GM23248 (cell line): ENCODE measurements at regions not wholly inside any gene's neighbourhood (a gene's known extent, or its start where the extent isn't known, plus 50 kb on each side); places are given as distances from the start of the nearest gene placed in this dataset.
A peak's percentile ranks its signal among the peaks of the same experiment; 100 is the strongest.
"Not testable (repeated sequence)": the region's sequence is repeated elsewhere in the genome, so short reads cannot be mapped to it uniquely, and the experiment has no call there.

Experiments
- DNase-seq: peaks from one replicate; pipeline ENCODE4 v3.0.0-alpha.2; 2015
- H2AFZ ChIP-seq: fragments of 200-600 bp; sonication (generic); 2 replicates; pipeline ENCODE4 v1.6.1; 2016; ENCODE audit warnings: antibody characterized with exemption
- H3F3A ChIP-seq: fragments of 200-600 bp; sonication (generic); 2 replicates; pipeline ENCODE4 v1.6.1; 2016; ENCODE audit warnings: mild to moderate bottlenecking, antibody characterized with exemption, mixed run types; ENCODE audit not compliant: insufficient read depth
- H3K27ac ChIP-seq: fragments of 200-600 bp; sonication (generic); 2 replicates; pipeline ENCODE4 v1.5.1; 2016; ENCODE audit warnings: mild to moderate bottlenecking
- H3K27me3 ChIP-seq: fragments of 200-600 bp; sonication (generic); replicated peaks from 2 replicates; pipeline ENCODE4 v1.6.1; 2016; ENCODE audit warnings: mild to moderate bottlenecking; ENCODE audit not compliant: insufficient read depth
- H3K36me3 ChIP-seq: fragments of 200-600 bp; sonication (generic); 2 replicates; pipeline ENCODE4 v1.6.1; 2016; ENCODE audit warnings: low read depth, mild to moderate bottlenecking
- H3K4me1 ChIP-seq: fragments of 200-600 bp; sonication (generic); 2 replicates; pipeline ENCODE4 v1.6.1; 2016; ENCODE audit warnings: mild to moderate bottlenecking; ENCODE audit not compliant: insufficient read depth
- H3K4me2 ChIP-seq: fragments of 200-600 bp; sonication (generic); one replicate; pipeline ENCODE4 v1.6.1; 2016; ENCODE audit warnings: mild to moderate bottlenecking; ENCODE audit not compliant: unreplicated experiment
- H3K4me3 ChIP-seq: fragments of 200-600 bp; sonication (generic); 2 replicates; pipeline ENCODE4 v1.5.1; 2016; ENCODE audit warnings: mild to moderate bottlenecking
- H3K79me2 ChIP-seq: fragments of 200-600 bp; sonication (generic); 2 replicates; pipeline ENCODE4 v1.6.1; 2016; ENCODE audit warnings: mild to moderate bottlenecking; ENCODE audit not compliant: insufficient read depth
- H3K9ac ChIP-seq: fragments of 200-600 bp; sonication (generic); 2 replicates; pipeline ENCODE4 v1.6.1; 2016; ENCODE audit warnings: mild to moderate bottlenecking
- H3K9me2 ChIP-seq: fragments of 200-600 bp; sonication (generic); 2 replicates; pipeline ENCODE4 v1.6.1; 2016; ENCODE audit warnings: mixed run types, mild to moderate bottlenecking, moderate library complexity; ENCODE audit not compliant: insufficient read depth
- H3K9me3 ChIP-seq: fragments of 200-600 bp; sonication (generic); one replicate; pipeline ENCODE4 v1.6.1; 2017; ENCODE audit warnings: low read depth
- H4K20me1 ChIP-seq: fragments of 200-600 bp; sonication (generic); 2 replicates; pipeline ENCODE4 v1.6.0; 2016; ENCODE audit not compliant: insufficient read depth
- EZH2 ChIP-seq: fragments of 200-600 bp; sonication (generic); IDR thresholded peaks from 2 replicates; pipeline ENCODE4 v1.6.1; 2018; ENCODE audit warnings: antibody characterized with exemption, mild to moderate bottlenecking; ENCODE audit not compliant: insufficient read depth, poor library complexity, severe bottlenecking
- EZH2phosphoT487 ChIP-seq: fragments of 200-600 bp; sonication (generic); IDR thresholded peaks from 2 replicates; pipeline ENCODE4 v1.6.1; 2018; ENCODE audit warnings: antibody characterized with exemption, moderate library complexity, mild to moderate bottlenecking, low read depth; ENCODE audit not compliant: insufficient read depth
- WGBS, 2 experiments: methylation state at CpG; one replicate each; pipeline ENCODE4 v1.1.6; 2015 to 2017; ENCODE audit warnings: low lambda C conversion rate in 2 of 2, low coverage in 1 of 2; ENCODE audit errors: missing lambda C conversion rate in 2 of 2; 5-methylcytosine and 5-hydroxymethylcytosine counted together
- in situ Hi-C: fragments of 300-500 bp; cut with MboI; formaldehyde crosslinking; loops from 2 replicates; pipeline ENCODE4 v1.15.0; 2020

DNA sequence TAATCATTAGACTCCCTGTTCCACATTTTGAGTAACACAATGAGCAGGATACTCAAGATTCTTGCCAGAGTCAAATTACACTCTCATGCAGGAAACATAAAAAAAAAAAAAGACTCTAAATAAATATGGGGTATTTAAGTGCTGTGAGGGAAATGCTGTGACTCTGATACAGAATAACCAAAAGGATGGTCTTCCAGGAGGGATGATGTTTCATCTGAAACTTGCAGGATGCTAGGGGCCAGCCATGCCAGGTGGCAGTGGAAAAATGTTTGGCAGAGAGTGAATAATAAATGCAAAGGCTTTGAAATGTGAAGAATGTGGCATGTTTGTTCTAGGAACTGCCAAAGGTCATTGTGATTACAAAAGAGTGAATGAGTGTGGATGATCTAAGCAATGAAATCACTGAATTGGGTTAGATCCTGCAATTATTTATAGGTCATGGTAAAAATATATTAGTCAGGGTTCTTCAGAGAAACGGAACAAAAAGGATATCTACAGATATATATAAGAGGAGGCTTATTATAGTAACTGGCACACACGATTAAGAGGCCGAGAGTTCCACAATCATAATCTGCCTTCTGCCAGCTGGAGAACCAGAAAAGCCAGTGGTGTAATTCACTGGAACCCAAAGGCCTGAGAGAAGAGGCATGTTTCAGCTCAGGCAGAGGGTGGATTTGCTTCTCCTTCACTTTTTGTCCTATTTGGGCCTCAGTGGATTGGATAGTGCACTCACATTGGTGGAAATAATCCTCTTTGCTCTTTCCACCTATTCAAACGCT, 1832.8 kb upstream of the MIR17HG start:
- in situ Hi-C loops, result no loop called here
- Histone ChIP-seq H3K9me3 (no peaks in the 10 kb centered on the region), H4K20me1 (no peaks in the 10 kb centered on the region), H3K27ac (no peak overlapping the region), H3K36me3 (no peaks in the 10 kb centered on the region), H3K79me2 (no peaks in the 10 kb centered on the region), H3K9ac (no peak overlapping the region), H3K4me1 (no peaks in the 10 kb centered on the region), H3K4me2 (no peak overlapping the region), H2AFZ (no peak overlapping the region), H3F3A (no peaks in the 10 kb centered on the region), H3K4me3 (no peak overlapping the region), H3K9me2 (no peaks in the 10 kb centered on the region), H3K27me3 (no peaks in the 10 kb centered on the region)
- TF ChIP-seq EZH2 (no peak), EZH2phosphoT487 (no peak)
- peak; percentile 19 for DNase-seq
- 5 to 7% methylated on average over 4 of the region's 4 CpGs for WGBS, 2 experiments

GRCh38 chr13:89515948-89516347, 1831.5 kb upstream of the MIR17HG start:
- 48 to 67% methylated on average over 1 of the region's 1 CpG for WGBS, 2 experiments
- DNase-seq, result no peak
- Histone ChIP-seq H4K20me1 (no peaks in the 10 kb centered on the region), H3K9me3 (no peaks in the 10 kb centered on the region), H3K27me3 (no peaks in the 10 kb centered on the region), H3K79me2 (no peaks in the 10 kb centered on the region), H2AFZ (no peak overlapping the region), H3K4me1 (no peaks in the 10 kb centered on the region), H3K9ac (no peak overlapping the region), H3K36me3 (no peaks in the 10 kb centered on the region), H3K4me2 (no peak overlapping the region), H3K4me3 (no peak overlapping the region), H3K9me2 (no peaks in the 10 kb centered on the region), H3K27ac (no peak overlapping the region), H3F3A (no peaks in the 10 kb centered on the region)
- in situ Hi-C loops, result no loop called here
- no peak for TF ChIP-seq EZH2phosphoT487
- TF ChIP-seq EZH2, result no peak

- in situ Hi-C loops, result no loop called here
- WGBS, 2 experiments, result 29 to 38% methylated on average over 4 of the region's 4 CpGs
- no peak overlapping the region for H3K27ac ChIP-seq
Measured at GRCh38 chr13:89518289-89519077, 1829.0 kb upstream of the MIR17HG start.

DNA sequence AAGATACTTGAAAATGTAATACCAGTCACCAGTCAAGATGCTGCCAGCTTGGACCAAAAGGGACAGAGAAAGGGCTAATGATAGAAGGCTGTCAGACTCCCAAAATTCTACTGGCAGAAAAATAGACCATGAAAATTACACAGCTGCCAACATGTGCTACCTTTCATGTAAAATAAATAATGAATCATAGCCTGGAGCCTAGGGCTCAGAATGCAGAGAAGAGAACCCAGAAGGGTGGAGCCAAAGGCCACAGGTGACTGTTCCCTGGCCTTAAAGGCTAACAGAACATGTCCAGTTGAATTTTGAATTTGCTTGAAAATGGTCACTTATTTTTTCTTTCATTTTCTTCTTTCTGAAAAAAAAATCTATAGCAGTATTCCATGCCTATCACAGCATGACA, 1827.0 kb upstream of the MIR17HG start:
- Histone ChIP-seq H2AFZ (no peak overlapping the region), H3K36me3 (no peaks in the 10 kb centered on the region), H3K4me2 (no peak overlapping the region), H3F3A (no peaks in the 10 kb centered on the region), H4K20me1 (no peaks in the 10 kb centered on the region), H3K4me1 (no peaks in the 10 kb centered on the region), H3K4me3 (no peak overlapping the region), H3K79me2 (no peaks in the 10 kb centered on the region), H3K27ac (no peak overlapping the region), H3K9ac (no peak overlapping the region), H3K9me3 (no peaks in the 10 kb centered on the region), H3K9me2 (no peaks in the 10 kb centered on the region), H3K27me3 (no peaks in the 10 kb centered on the region)
- DNase-seq, result no peak
- in situ Hi-C loops, result no loop called here
- TF ChIP-seq EZH2, result no peak
- TF ChIP-seq EZH2phosphoT487, result no peak

More at GRCh38 chr13:89518289-89519077, 1829.0 kb upstream of the MIR17HG start:
- Histone ChIP-seq H3K9me3 (no peaks in the 10 kb centered on the region), H4K20me1 (no peaks in the 10 kb centered on the region), H3F3A (no peaks in the 10 kb centered on the region), H3K36me3 (no peaks in the 10 kb centered on the region), H3K4me2 (no peak overlapping the region), H2AFZ (no peak overlapping the region), H3K27me3 (no peaks in the 10 kb centered on the region), H3K9ac (no peak overlapping the region), H3K9me2 (no peaks in the 10 kb centered on the region), H3K4me1 (no peaks in the 10 kb centered on the region), H3K4me3 (no peak overlapping the region), H3K79me2 (no peaks in the 10 kb centered on the region)
- no peak for DNase-seq
- TF ChIP-seq EZH2phosphoT487 (no peak), EZH2 (no peak)

DNA sequence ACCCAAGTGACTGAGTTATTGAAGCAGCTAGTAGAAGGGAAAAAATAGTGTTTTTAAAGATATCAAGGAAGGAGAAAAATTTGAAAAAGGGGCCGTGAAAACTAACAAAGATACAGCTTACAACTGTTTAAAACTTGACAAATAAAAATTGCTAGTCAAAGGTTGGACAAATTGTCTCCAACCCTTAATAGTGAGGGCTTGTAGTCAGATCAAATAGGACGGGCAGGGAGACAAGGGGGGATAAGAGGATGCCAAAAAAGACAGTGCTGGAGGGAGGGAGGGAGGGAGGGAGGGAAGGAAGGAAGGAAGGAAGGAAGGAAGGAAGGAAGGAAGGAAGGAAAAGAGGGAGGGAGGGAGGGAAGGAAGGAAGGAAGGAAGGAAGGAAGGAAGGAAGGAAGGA, 1825.8 kb upstream of the MIR17HG start:
- H3K4me1 ChIP-seq, H3K9me3 ChIP-seq, H3K4me2 ChIP-seq, H3K27me3 ChIP-seq, H3K4me3 ChIP-seq, H3K36me3 ChIP-seq, H3K79me2 ChIP-seq, H4K20me1 ChIP-seq, in situ Hi-C loops, H2AFZ ChIP-seq, H3F3A ChIP-seq, H3K9me2 ChIP-seq, H3K9ac ChIP-seq, DNase-seq, H3K27ac ChIP-seq: not testable (repeated sequence)
- WGBS, 2 experiments, result 12 to 13% methylated on average over 2 of the region's 2 CpGs
